T-helper 1 cell treated with Interleukin-12 subunit alpha and Interleukin-12 subunit beta and Interleukin-4 antibody, amounts not matched to agents 30 μg/mL and 1 μg/mL, for 36 hours (primary cell): ENCODE measurements at regions not wholly inside any gene's neighbourhood (a gene's known extent, or its start where the extent isn't known, plus 50 kb on each side); places are given as distances from the start of the nearest gene placed in this dataset.
"Not testable (repeated sequence)": the region's sequence is repeated elsewhere in the genome, so short reads cannot be mapped to it uniquely, and the experiment has no call there.

Experiments used
- H3K27ac Mint-ChIP-seq: one replicate; pipeline ENCODE4 v1.8.0; 2021; ENCODE audit warnings: mild to moderate bottlenecking, mixed read lengths
- H3K27me3 Mint-ChIP-seq: one replicate; pipeline ENCODE4 v1.8.0; 2021; ENCODE audit warnings: low read depth, mixed read lengths
- H3K36me3 Mint-ChIP-seq: one replicate; pipeline ENCODE4 v1.8.0; 2021; ENCODE audit warnings: low read depth, mixed read lengths
- H3K4me1 Mint-ChIP-seq: one replicate; pipeline ENCODE4 v1.8.0; 2021; ENCODE audit warnings: low read depth, mixed read lengths
- H3K4me3 Mint-ChIP-seq: one replicate; pipeline ENCODE4 v1.8.0; 2021; ENCODE audit warnings: mild to moderate bottlenecking, moderate library complexity, mixed read lengths
- H3K9me3 Mint-ChIP-seq: one replicate; pipeline ENCODE4 v1.8.0; 2021; ENCODE audit warnings: mixed read lengths

DNA sequence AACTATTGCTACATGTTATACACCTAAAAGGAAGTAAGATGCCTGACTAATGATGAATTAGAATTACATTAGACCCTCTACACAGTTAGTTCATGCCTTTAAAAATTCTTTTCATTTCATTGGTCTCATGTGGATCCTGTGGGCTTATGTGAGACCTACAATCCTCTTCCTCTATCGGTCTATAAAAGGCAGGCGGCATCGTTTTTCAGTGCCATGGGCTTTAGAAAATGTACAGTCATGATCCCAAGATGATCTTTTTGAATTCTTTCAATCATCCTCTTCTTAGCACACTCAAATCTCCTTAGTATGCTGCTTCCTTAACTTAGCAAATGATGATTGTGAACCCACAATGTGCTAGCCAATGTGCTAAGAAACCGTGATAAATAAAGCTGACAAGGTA, 193.9 kb downstream of the ZNF608 start:
- Mint-ChIP-seq H3K36me3 (no peaks in the 10 kb centered on the region), H3K27ac (no peak overlapping the region), H3K27me3 (no peaks in the 10 kb centered on the region)

DNA sequence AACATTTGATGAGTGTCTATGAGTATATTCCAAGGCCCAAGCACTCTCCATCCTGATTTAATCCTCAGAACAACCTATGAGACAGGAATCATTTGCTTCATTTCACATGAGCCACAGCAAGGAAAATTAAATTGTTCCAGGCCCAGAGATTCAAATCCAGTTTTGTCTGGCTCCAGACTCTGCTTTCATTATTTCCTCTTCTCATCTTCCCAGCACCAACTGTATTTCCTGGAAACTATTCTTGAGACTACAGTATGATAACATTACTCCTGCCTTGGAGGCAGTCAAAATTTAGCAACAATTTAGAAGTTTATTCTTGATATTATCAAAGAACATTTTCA, 194.5 kb downstream of the ZNF608 start:
- H3K27ac Mint-ChIP-seq, result no peak overlapping the region
- no peak overlapping the region for H3K4me3 Mint-ChIP-seq
- H3K36me3 Mint-ChIP-seq, result no peaks in the 10 kb centered on the region
- H3K27me3 Mint-ChIP-seq, result no peaks in the 10 kb centered on the region
- H3K9me3 Mint-ChIP-seq, result peaks cover 3% of the 10 kb centered on the region
- no peaks in the 10 kb centered on the region for H3K4me1 Mint-ChIP-seq

More for the DNA sequence above, 193.9 kb downstream of the ZNF608 start:
- peaks cover 3% of the 10 kb centered on the region for H3K9me3 Mint-ChIP-seq
- H3K4me1 Mint-ChIP-seq, result no peaks in the 10 kb centered on the region
- no peak overlapping the region for H3K4me3 Mint-ChIP-seq

DNA sequence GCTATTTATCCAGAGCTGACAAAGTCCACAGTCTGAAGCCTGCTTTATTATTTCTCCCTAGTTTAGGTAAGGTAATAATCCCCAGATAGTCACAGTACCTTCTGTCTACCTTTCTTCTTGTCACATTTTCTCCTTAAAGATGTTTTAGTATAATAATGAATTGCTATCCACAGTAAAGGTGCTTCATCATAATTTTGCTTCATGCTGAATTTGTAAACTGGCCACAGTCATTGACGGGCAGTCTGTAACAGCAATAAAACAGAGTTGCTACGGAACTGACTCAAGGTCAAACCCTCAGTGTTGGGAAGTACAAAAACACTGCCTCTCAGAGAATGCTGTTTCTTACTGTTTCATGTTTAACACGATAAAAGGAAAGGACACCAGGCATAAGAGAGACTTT, 195.7 kb downstream of the ZNF608 start:
- Mint-ChIP-seq H3K4me1 (no peaks in the 10 kb centered on the region), H3K27ac (no peak overlapping the region), H3K27me3 (no peaks in the 10 kb centered on the region), H3K36me3 (no peaks in the 10 kb centered on the region), H3K4me3 (no peak overlapping the region), H3K9me3 (no peaks in the 10 kb centered on the region)

DNA sequence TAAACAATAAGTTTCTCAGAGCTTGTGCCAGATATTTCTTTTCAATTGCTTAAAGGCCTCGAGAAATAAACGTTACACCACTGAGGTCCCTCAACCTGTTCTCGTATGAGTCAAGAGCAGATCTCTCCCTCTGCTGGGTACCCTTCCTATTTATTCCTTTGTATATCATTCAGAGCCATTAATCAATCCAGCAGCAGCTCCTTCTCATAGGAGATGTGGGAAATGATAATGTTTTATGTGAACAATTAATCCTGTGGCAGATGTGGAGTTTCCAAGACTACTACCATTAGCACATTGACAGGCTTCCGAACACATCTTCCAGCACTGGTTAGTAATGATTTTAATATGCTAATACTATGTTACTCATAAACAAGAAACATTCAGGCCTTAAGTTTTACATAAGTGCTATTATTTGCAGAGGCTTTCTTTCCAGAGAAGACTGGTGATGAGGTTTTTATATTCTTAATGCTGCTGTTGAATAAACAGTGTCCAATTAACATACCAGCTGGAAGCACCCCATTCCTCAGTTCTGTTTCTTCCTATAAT, 196.5 kb downstream of the ZNF608 start:
- Mint-ChIP-seq H3K27me3 (no peaks in the 10 kb centered on the region), H3K4me1 (no peaks in the 10 kb centered on the region), H3K27ac (no peak overlapping the region), H3K36me3 (no peaks in the 10 kb centered on the region), H3K4me3 (no peak overlapping the region), H3K9me3 (no peaks in the 10 kb centered on the region)

DNA sequence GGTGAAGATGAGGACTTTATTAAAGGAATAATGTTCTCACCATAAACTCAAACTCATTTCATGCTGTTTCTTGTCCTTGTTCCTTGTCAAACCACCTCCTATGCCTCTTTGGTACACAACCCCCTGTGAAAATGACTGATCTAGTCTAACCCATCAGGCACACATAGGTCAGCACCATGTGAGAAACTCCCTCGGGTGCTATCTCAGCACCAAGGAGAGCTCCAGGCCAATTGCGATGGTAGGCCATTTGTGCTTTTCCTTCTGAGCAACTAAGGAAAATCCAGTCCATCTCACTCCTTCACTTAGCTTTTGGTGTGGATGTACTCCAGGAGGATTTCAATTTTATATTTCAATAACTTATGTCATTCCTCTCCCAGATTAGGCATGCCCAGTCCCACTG, 199.8 kb downstream of the ZNF608 start:
- Mint-ChIP-seq H3K4me1 (no peaks in the 10 kb centered on the region), H3K9me3 (peaks cover 4% of the 10 kb centered on the region), H3K36me3 (no peaks in the 10 kb centered on the region), H3K4me3 (no peak overlapping the region), H3K27me3 (no peaks in the 10 kb centered on the region), H3K27ac (no peak overlapping the region)

DNA sequence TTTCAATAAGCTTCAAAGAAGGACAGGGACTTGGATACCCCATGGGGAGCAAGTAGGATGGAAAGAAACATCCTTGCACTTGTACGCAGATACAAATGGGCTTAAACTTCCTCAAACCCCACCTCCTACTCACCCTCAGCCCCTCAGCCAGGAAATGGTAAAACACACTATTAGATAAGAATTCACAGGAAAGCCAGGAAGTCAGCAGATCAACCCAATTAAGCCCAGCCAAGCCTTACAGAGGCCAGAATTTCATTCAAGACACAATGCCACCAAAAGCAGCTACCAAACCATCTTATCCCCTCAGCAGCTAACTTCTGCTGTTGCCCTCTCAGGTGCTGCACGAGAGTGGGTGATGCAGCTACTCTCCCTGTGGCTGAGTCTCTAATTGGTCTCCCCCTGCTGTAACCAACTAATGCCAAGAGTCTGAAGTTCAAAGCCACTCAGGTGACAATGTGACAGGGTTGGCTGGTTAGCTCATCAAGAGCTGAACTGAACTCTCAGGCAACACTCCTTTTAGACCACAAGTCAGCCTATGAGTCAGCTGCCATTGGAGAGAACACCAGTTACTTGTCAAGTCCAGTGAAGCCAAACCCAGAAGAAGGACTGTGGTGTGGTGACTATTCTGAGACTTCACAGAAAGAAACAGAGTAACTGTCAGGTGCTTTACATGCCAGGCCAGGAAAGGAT, 201.9 kb downstream of the ZNF608 start:
- no peak overlapping the region for H3K4me3 Mint-ChIP-seq
- H3K4me1 Mint-ChIP-seq, result no peaks in the 10 kb centered on the region
- H3K27ac Mint-ChIP-seq, result no peak overlapping the region
- no peaks in the 10 kb centered on the region for H3K27me3 Mint-ChIP-seq
- H3K36me3 Mint-ChIP-seq, result no peaks in the 10 kb centered on the region
- H3K9me3 Mint-ChIP-seq, result peaks cover 9% of the 10 kb centered on the region

DNA sequence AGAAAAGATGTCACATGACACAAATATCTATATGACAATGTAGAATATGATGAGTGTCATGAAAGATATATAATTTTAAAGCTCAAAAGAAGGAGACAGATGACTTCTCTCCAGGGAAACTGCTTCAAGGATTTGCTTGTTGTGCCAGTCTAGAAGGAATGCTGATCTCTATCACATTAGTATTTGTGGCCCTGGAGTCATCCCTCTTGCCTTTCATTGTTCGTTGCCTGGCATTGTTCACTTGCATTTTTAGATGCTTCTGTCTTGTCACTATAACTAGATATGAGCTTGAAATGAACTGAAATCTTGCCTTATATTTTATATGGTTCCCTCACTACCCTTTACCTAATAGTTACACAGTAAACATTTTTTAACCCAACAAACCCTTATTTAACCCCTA, 207.5 kb downstream of the ZNF608 start:
- H3K9me3 Mint-ChIP-seq, result peaks cover 16% of the 10 kb centered on the region

DNA sequence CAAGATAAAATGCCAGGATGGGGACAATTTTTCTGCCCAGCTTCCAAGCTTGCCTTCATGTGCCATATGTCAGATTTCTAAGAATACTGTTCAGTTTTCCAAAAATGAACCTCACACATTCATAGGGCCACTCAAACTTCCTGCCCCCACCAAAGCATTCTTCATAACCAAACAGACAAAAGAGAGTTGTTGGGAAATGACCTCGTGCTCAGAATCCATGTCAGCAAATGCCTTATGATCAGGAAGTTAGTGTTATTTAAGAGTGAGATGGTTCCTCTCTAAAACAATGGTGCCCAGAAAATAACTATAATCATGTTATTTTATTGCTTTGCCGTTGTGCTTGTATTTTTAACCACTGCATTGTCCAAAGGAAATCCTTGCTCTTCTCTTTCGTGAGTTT, 208.2 kb downstream of the ZNF608 start:
- Mint-ChIP-seq H3K36me3 (no peaks in the 10 kb centered on the region), H3K27ac (no peak overlapping the region), H3K9me3 (peaks cover 16% of the 10 kb centered on the region), H3K27me3 (no peaks in the 10 kb centered on the region), H3K4me3 (no peak overlapping the region), H3K4me1 (no peaks in the 10 kb centered on the region)

More for the DNA sequence above, 207.5 kb downstream of the ZNF608 start:
- no peaks in the 10 kb centered on the region for H3K36me3 Mint-ChIP-seq
- no peaks in the 10 kb centered on the region for H3K4me1 Mint-ChIP-seq
- H3K27me3 Mint-ChIP-seq, result no peaks in the 10 kb centered on the region
- no peak overlapping the region for H3K27ac Mint-ChIP-seq
- no peak overlapping the region for H3K4me3 Mint-ChIP-seq

DNA sequence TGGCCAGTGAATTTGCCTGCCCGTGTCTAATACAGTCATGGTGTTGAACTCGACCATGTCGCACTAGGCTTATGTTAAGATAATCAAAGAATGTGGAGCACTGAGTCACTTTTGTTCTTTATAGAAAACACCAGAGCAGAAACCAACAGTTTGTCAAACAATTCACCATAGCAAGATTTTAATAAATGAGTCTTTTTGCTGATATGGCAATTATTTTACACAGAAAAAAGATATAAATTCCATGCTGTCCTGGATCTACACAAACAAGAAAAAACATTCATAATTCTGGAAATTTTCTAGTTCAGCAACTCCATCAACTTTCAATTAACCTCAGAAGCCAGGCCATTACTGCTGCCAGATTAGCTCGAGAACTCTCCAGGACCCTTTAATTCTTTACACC, 208.9 kb downstream of the ZNF608 start:
- Mint-ChIP-seq H3K4me1 (no peaks in the 10 kb centered on the region), H3K36me3 (no peaks in the 10 kb centered on the region), H3K4me3 (no peak overlapping the region), H3K27me3 (no peaks in the 10 kb centered on the region), H3K9me3 (peaks cover 16% of the 10 kb centered on the region), H3K27ac (no peak overlapping the region)

DNA sequence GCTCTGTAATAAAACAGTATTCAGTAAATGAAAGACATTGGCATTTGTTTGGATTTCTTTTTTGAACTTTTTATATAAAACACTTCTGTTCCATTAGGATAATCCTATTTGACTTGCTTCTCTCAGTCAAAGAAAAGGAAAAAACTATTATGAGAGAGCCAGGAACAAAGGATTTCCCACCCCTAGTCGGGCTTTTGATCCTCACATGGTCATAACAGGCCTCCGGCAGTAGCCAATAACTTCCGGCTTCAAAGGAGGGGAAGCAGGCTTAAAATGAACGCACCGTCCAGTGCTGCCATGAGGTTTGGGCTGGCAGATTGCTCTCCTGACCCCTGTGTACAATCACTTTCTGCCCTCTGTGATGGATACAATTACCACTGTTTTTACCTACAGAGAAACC, 209.3 kb downstream of the ZNF608 start:
- Mint-ChIP-seq H3K4me3 (no peak overlapping the region), H3K4me1 (no peaks in the 10 kb centered on the region), H3K9me3 (peaks cover 15% of the 10 kb centered on the region), H3K27me3 (no peaks in the 10 kb centered on the region), H3K27ac (no peak overlapping the region), H3K36me3 (no peaks in the 10 kb centered on the region)

DNA sequence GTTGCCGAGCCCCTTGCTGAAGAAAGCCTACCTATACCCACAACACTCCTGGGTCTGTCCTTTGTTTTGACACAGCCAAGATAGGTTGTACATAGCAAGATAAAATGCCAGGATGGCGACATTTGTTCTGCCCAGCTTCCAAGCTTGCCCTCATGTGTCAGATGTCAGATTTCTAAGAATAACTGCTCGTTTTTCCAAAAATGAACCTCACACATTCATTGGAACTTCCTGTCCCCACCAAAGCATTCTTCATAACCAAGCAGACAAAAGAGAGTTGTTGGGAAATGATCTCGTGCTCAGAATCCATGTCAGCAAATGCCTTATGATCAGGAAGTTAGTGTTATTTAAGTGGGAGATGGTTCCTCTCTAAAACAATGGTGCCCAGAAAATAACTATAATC, 210.1 kb downstream of the ZNF608 start:
- H3K27ac Mint-ChIP-seq, result no peak overlapping the region
- no peak overlapping the region for H3K4me3 Mint-ChIP-seq
- H3K36me3 Mint-ChIP-seq, result no peaks in the 10 kb centered on the region
- H3K9me3 Mint-ChIP-seq, result peaks cover 12% of the 10 kb centered on the region
- H3K4me1 Mint-ChIP-seq, result no peaks in the 10 kb centered on the region
- no peaks in the 10 kb centered on the region for H3K27me3 Mint-ChIP-seq

DNA sequence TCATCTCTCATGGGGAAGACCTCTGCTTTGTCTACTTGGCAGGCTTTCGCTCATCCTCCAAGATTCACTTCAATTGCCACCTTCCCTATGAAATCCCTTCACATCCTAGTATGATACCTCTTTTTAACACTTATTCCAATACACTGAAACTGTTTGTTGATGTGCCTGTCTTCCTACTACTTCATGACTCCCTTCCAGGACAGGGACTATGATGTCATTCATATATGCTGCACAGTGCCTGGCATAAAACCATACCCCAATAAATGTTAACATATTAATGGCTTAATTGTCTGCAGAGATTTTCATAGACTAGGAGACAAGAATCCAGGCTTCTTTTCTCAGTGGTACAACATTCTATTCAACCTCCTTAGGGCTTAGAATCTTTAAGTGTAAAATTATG, 215.5 kb downstream of the ZNF608 start:
- Mint-ChIP-seq H3K9me3 (peaks cover 12% of the 10 kb centered on the region), H3K4me3 (no peak overlapping the region), H3K27me3 (no peaks in the 10 kb centered on the region), H3K4me1 (no peaks in the 10 kb centered on the region), H3K36me3 (no peaks in the 10 kb centered on the region), H3K27ac (no peak overlapping the region)

DNA sequence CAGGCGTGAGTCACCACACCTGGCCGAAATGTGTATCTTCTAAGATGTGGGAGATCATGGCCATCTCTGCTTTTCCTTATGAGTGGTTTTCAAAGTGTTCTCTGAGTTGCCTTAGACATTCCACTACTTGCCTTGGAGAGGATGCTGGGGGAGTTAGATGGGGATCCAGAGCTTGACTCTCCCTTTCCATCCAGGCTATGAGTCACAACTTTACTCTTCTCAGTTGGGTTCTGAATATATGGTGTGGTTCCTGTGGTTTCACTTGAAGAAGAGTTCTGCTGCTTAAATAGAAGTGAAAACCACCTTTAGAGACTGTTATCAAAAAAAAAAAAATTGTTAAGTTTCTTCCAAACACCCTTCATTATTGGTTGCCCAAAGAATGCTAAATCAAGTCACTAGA, 217.6 kb downstream of the ZNF608 start:
- no peaks in the 10 kb centered on the region for H3K36me3 Mint-ChIP-seq
- no peaks in the 10 kb centered on the region for H3K4me1 Mint-ChIP-seq
- H3K4me3 Mint-ChIP-seq, result no peak overlapping the region
- H3K9me3 Mint-ChIP-seq, result peaks cover 16% of the 10 kb centered on the region
- no peaks in the 10 kb centered on the region for H3K27me3 Mint-ChIP-seq
- H3K27ac Mint-ChIP-seq, result no peak overlapping the region

DNA sequence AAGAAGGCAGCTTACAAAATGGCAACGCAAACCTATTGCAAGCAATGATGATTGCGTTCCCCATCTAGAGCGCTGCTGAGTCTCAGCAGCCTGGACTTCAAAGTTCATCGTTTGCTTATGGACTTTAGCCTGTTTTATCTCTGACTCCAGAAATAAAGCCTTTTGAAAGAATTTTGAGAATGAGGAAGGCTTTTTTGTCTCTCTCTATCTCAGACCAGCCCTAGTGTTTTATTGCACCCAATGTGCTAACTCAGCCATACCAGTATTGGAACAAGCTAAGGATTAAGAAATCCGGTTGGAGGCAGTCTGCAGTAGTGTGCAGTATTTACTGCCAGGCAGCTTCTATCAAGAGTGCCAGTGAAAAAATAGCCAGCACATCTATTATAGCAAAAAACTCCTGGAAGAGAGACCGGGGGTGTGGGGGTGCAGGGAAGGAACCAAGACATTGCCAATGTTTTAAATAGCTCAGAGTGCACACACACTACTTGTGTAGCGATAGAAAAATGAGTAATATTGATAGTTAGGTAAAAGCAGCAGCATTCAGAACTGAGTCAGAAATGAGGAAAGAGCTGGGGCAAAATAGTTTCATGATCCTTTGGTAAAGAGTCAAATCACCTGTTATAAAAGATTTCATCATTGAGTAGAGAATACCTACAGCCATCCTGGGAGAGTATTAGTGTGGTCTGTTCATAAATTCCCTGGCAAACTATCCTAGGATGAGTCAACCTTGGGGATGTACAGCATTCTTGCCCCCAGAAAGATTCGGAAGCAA, 219.0 kb downstream of the ZNF608 start:
- peaks cover 16% of the 10 kb centered on the region for H3K9me3 Mint-ChIP-seq
- H3K36me3 Mint-ChIP-seq, result no peaks in the 10 kb centered on the region
- H3K27ac Mint-ChIP-seq, result no peak overlapping the region
- no peaks in the 10 kb centered on the region for H3K27me3 Mint-ChIP-seq
- no peak overlapping the region for H3K4me3 Mint-ChIP-seq
- H3K4me1 Mint-ChIP-seq, result no peaks in the 10 kb centered on the region

DNA sequence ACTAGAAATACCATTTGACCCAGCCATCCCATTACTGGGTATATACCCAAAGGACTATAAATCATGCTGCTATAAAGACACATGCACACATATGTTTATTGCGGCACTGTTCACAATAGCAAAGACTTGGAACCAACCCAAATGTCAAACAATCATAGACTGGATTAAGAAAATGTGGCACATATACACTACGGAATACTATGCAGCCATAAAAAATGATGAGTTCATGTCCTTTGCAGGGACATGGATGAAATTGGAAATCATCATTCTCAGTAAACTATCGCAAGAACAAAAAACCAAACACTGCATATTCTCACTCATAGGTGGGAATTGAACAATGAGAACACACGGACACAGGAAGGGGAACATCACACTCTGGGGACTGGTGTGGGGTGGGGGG, 220.4 kb downstream of the ZNF608 start:
- not testable (repeated sequence) for H3K36me3 Mint-ChIP-seq, H3K4me1 Mint-ChIP-seq

More for the DNA sequence above, 220.4 kb downstream of the ZNF608 start:
- H3K4me3 Mint-ChIP-seq, H3K27ac Mint-ChIP-seq, H3K27me3 Mint-ChIP-seq: not testable (repeated sequence)
- peaks cover 16% of the 10 kb centered on the region for H3K9me3 Mint-ChIP-seq
